ENCODE measurements at regions not wholly inside any gene's neighbourhood (a gene's known extent, or its start where the extent isn't known, plus 50 kb on each side); places are given as distances from the start of the nearest gene placed in this dataset.

DNA sequence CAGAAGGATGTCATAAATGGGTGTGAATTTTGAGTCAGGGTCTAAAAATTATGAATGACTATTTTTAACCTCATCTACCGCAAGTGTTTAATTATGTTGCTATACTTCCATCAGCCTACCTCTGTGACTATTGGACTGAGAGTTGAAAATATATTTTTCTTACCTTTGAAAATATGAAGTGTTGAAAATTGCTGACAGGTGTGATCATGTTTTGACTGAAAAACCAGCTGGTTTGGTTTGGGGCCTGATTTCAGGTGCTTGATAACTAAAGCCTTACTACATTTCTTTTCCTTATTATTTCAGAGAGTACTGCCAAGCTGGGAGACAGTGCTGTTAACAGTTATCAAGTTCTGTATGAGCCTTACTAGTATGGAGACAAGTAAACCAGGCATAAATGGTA lies 107.2 kb upstream of the DUSP10 start:
- TF ChIP-seq ZFP30 (CRISPR knock-in tag; IDR thresholded peaks at IDR 0.05) (no peak), ZFP3 (CRISPR knock-in tag; IDR thresholded peaks at IDR 0.05) (no peak)

Measured in SK-N-SH treated with all-trans-retinoic acid at 6 μM for 48 hours (cell line).